ENCODE measurements at regions not wholly inside any gene's neighbourhood (a gene's known extent, or its start where the extent isn't known, plus 50 kb on each side); places are given as distances from the start of the nearest gene placed in this dataset.

- DNase-seq: no peak
These were observed 379.6 kb downstream of the HRH4 start for GRCh38 chr18:24840051-24840450.

- DNase-seq: no peak
These were observed 380.2 kb downstream of the HRH4 start for GRCh38 chr18:24840640-24841039.

GRCh38 chr18:24841536-24841935, 381.1 kb downstream of the HRH4 start:
- DNase-seq: no peak

DNA sequence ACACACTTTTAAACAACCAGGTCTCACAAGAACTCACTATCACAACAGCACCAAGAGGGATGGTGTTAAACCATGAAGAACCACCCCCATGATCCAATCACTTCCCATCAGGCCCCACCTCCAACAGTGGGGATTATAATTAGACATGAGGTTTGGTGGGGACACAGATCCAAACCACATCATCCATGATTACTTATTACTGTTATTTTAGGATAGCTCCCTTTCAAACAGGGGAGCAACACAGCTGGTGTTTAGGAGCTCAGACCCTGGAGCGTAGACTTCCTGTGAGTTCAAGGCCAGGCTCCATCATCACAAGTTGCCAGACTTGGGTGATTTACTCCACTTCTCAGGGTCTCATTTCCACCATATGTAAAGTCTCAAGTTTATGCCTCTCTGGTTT, 382.7 kb downstream of the HRH4 start:
- DNase-seq: no peak

DNA sequence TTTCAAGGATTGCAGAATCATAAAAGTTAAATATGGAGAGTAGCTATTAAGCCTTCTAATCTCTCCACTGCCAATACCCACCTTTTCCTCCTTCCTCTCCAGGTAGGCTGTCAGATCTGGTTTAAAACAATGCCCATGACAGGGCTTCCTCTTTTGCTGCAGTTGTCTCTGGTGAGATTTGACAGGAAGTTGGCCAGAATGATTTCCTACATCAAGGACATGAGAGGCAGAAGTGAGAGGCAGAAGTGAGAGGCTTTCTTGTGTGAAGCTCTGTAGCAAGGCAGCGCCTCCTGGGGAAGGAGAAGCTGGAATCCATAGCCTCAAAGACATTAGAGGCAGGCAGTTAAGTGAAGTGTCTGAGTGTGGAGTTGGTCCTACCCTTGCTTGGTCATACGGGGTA, 385.7 kb downstream of the HRH4 start:
- no peak for DNase-seq

DNA sequence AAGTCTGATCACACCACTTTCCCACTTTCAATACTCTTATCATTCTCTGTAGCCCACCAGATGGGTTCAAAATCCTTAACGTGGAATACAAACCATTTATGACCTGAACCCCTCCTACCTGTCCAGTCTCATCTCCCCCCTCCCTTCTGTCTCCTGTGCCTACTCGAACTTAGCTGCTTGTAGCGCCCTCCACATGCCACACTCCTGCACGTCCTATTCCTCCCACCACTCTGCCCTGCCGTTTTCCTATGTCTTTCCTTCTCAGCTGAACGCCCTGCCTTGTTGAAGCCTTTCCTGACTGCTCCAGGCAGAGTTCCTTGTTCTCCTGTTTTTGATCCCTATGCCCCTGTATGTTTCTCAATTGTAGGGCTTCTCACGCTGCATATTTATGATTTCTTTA, 390.1 kb downstream of the HRH4 start:
- DNase-seq: no peak

DNA sequence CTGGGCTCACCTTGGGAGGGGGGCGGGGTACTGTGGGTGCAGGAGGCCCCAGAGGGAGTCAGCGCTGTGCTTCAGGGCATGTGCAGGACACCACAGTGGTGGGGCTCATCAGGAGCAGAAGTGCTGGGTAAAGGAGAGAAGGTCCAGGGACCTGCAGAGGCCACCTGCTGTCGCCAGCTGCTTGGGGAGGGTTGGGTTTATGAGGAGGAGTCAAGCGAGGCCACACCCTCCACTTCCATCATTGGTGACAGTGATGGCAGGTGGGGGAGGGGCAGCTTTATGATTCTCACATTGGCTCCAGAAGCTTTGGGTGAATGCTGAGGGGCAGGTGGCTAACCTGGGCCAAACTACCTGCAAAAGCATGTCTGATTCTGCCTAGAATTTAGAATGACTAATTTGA, 392.6 kb downstream of the HRH4 start:
- DNase-seq: no peak

- no peak for DNase-seq
These were observed 400.7 kb downstream of the HRH4 start for GRCh38 chr18:24860978-24861680.

GRCh38 chr18:24862201-24862816, 401.9 kb downstream of the HRH4 start:
- no peak for DNase-seq

- no peak for DNase-seq
These were observed 407.9 kb downstream of the HRH4 start for GRCh38 chr18:24868311-24868710.

- no peak for DNase-seq
These were observed 408.4 kb downstream of the HRH4 start for GRCh38 chr18:24868760-24869237.

- no peak for DNase-seq
These were observed 408.8 kb downstream of the HRH4 start for GRCh38 chr18:24869285-24869684.

GRCh38 chr18:24875286-24875685, 414.8 kb downstream of the HRH4 start:
- no peak for DNase-seq

- no peak for DNase-seq
These were observed 415.3 kb downstream of the HRH4 start for GRCh38 chr18:24875777-24876176.

- no peak for DNase-seq
These were observed 415.8 kb downstream of the HRH4 start for GRCh38 chr18:24876266-24876665.

- no peak for DNase-seq
These were observed 416.6 kb downstream of the HRH4 start for GRCh38 chr18:24877066-24877465.

- DNase-seq: no peak
These were observed 417.1 kb downstream of the HRH4 start for GRCh38 chr18:24877546-24877945.

DNA sequence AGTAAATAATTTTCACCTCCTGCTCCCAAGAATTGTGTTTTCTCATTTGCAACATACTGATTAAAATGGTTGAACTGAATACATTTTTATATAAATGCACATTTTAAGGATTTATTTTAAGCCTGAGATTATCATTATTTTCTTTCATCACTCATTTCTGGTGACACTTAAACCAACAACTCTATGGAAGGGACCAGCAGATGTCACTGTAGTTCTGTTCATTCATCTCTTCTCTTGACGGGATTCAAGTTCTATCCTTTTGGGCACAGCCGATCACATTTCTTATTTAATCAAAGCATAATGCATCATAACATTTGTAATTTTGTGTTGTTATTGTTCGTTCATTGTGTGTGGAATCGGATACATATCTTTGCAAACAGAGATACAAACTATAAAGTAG, 417.9 kb downstream of the HRH4 start:
- no peak for DNase-seq

DNA sequence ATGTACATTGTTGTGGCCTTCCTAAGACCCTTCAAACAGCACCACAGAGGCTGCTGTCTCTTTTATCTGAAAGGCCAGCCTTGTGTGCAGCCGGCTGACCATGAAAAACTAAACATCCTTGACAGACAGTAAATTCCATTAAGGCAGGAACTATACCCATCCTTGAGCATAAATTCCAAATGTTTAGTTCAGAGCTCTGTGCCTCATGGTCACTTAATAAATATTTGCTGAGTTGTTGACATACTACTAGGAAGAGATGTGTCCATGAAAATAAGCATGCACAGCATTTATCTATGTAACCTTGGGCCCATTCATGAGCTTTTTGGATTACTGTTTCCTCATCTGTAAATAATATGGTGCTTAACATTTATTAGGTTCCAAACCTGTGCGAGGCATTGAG, 424.8 kb downstream of the HRH4 start:
- DNase-seq: no peak

DNA sequence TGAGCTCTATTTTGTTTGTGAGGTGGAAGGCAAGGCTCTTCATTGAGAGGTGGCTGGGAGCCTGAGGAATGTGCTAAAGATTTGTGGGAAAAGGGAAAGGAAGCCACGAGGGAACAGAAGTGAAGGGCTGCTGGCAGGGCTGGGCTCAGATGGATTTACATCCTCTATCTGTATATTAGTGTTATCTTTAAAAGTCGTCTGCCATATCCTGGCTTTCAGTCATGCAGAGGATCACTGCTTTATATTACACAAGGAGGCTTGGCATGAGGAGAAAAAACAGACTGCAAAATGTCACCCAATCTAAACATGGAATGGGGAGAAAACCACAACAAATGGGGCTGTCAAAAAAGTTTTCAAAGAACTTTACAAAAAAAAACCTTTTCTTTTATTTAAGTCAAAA, 434.4 kb downstream of the HRH4 start:
- no peak for DNase-seq

GRCh38 chr18:24897461-24897860, 437.0 kb downstream of the HRH4 start:
- DNase-seq: no peak

- no peak for DNase-seq
These were observed 441.7 kb downstream of the ZNF521 start for GRCh38 chr18:24910221-24910620.

- no peak for DNase-seq
These were observed 438.3 kb downstream of the ZNF521 start for GRCh38 chr18:24913507-24914170.

DNA sequence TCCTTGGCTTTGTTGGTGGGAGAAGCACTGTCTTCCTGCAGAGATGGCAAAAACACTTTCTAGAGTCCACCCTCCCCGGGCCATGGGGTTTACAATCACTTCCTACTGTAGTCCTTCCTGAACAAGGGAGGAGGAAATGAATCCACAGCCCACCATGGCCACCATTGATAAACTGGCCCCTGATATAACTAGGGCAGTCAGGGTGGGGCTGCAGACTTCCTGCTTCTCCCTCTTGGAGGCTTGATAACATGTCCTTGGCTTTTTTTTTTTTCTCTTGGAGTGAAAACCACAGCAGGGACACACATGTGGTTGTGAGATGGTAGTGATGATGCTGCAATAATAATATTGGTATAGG, 437.8 kb downstream of the ZNF521 start:
- no peak for DNase-seq
